GM19397 (cell line): ENCODE measurements at regions not wholly inside any gene's neighbourhood (a gene's known extent, or its start where the extent isn't known, plus 50 kb on each side); places are given as distances from the start of the nearest gene placed in this dataset.
"Not testable (repeated sequence)": the region's sequence is repeated elsewhere in the genome, so short reads cannot be mapped to it uniquely, and the experiment has no call there.

Experiments used
- ATAC-seq: cut with Tn5 transposase; IDR thresholded peaks from one replicate; pipeline ENCODE4 v1.9.1; 2021; ENCODE audit warnings: mild to moderate bottlenecking, moderate library complexity; ENCODE audit not compliant: unreplicated experiment

DNA sequence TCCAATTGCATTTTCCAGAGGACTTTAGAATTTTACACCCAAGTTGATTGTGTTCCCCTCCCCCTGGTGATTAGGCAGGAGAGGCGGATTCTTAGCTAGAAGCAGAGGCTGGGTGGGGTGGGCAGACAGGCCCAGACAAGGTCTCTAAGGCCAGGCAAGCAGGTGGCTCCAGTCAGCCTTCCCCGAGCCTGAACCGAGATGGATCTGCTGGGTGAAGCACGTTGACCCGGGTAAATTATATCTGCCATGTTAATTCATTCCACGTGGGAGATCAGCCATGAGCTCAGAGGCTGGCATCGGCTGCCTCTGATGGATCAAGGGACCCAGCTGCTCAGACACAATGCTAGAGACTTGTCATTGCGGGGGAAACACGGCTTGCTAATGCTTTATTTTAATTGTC, 159.5 kb upstream of the MAFB start:
- ATAC-seq, result no peak

- ATAC-seq, result no peak
These were observed 160.4 kb upstream of the MAFB start for GRCh38 chr20:40849456-40849855.

DNA sequence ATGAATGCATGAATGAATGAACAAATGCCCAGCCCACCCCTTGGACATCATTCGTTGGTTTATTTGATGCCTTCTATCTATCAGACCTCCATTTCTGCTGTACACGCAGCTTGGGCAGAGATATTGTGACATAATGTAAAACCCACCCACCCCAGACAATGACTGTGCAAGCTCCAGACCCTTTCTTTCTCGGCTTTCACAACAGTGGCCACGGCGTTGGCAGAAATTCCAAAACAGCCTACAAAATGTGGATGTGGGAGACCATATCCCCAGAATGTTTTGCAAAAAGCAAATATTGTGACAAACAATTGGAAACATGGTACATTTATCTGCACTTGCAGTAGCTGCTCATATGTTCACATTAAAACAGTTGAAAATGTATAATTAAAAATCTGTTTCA, 162.0 kb upstream of the MAFB start:
- no peak for ATAC-seq

GRCh38 chr20:40855269-40855668, 166.2 kb upstream of the MAFB start:
- ATAC-seq, result no peak

DNA sequence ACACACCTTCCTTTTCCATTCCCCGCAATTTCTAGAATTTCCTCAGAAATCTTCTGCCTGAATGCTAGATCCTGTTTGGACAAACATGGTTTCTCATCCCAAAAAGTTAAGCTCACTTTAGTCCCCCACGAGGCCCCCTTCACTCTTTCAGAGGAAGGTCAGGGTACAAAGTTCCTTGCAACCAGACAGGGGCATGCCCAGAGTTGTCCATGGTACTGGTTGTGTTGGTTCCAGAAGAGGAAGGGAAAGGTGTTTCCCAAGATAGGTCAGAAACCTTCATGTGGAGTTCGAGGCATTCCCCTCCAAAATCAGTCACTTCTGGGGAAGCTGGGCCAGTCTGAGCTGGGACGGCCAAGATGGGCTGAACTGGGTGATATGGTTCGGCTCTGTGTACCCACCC, 167.6 kb upstream of the MAFB start:
- ATAC-seq, result no peak

DNA sequence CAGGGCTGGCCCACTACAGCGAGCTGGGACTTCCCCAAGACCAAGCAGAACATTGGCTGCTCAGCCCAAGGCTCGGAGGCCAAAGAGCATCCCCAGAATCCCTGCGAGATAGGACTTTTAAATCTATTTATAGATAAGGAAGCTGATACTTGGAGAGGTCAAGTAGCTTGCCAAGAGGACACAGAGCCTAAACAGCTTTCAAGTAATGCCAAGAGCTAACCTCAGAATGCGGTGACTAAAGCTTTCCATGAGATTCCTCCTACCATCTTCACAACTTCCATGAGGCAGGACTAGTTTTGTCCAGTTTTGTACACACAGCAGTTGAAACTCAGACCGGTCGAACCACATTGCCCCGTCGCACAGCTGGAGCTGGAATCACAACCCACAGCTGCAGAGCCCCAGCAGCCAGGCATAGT, 168.1 kb upstream of the TOP1 start:
- no peak for ATAC-seq

DNA sequence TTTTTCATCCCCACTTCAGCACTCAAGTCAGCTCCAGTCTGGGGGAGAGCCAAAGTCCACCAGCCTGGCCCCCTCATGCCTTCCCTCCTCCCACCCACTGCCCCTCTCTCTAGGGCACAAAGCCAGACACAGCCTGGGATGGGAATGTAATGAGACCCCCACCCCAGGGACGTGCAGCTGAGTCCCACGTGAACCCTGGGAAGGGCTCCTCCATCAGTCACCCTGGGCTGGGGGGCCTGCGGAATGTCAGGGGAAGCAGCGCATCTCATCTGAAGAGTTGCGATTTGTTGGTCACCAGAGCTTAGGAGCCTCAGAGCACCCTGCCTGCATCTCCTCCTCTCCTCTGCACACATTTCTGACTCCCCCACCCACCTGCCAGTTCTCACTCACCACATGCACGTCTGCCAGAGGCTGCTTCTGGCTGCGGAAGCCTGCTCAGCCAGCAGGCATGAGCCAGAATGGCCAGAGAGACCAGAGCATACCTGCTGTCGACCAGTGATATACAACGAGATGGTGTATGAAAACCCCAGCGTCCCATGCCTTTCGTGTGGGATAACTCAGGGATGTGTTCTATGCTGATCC, 167.1 kb upstream of the TOP1 start:
- ATAC-seq, result no peak

- ATAC-seq, result no peak
These were observed 165.2 kb upstream of the TOP1 start for GRCh38 chr20:40863355-40863919.

DNA sequence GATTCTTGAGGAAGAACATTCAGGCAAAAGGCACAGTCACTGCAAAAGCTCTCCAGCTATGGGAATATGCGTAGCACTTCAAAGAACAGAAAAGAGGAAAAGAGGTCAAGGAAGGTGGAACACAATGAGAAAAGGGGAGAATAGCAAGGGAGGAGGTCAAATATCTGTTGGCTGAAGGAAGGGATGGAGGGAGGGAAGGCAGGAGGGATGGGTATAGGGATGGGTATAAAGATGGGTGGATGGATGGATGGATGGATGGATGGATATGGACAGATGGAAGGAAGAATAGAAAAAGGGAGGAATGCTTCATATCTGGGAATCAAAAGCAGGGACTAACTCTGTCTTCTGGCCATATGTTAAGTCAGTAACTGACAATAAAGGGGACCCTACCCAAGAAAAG, 164.2 kb upstream of the TOP1 start:
- no peak for ATAC-seq

DNA sequence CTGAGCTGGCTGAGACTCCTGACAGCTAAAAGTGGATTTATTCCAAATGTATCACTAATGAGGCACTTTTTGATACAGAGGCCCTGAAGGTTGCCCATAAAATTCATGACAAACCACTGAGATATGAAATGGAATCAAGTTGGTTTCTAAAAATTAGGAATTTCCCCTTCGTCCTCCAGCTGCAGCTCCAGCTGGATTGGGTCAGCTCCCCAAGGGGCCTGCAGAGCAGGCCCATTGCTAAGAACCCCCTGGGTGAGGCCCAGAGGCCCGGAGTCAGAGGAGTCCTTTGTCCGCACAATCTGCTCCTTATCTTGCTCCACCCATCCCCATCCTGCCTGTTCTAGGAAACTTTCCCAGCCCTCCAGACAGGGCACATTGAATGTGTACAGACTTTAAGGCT, 163.5 kb upstream of the TOP1 start:
- no peak for ATAC-seq

DNA sequence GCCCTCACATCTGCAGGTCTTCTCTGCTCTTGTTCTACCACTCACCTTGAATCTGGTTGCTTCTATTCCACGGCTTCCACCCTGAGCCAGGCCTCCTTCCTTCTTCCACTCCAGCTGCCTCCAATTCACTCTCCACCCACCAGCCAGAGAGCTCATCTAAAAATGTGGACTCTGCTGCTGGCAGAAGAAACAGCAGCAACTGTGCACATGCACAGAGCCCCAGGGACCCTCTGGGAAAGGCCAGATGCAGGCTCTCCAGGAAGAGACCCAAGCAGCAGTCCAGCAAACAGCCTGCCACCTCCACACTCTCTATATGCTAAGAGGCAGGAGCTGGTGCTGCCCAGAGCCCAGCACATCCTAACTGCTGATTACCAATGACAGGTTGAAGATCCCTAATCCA, 162.6 kb upstream of the TOP1 start:
- no peak for ATAC-seq

- ATAC-seq, result no peak
These were observed 159.9 kb upstream of the TOP1 start for GRCh38 chr20:40868551-40869217.

DNA sequence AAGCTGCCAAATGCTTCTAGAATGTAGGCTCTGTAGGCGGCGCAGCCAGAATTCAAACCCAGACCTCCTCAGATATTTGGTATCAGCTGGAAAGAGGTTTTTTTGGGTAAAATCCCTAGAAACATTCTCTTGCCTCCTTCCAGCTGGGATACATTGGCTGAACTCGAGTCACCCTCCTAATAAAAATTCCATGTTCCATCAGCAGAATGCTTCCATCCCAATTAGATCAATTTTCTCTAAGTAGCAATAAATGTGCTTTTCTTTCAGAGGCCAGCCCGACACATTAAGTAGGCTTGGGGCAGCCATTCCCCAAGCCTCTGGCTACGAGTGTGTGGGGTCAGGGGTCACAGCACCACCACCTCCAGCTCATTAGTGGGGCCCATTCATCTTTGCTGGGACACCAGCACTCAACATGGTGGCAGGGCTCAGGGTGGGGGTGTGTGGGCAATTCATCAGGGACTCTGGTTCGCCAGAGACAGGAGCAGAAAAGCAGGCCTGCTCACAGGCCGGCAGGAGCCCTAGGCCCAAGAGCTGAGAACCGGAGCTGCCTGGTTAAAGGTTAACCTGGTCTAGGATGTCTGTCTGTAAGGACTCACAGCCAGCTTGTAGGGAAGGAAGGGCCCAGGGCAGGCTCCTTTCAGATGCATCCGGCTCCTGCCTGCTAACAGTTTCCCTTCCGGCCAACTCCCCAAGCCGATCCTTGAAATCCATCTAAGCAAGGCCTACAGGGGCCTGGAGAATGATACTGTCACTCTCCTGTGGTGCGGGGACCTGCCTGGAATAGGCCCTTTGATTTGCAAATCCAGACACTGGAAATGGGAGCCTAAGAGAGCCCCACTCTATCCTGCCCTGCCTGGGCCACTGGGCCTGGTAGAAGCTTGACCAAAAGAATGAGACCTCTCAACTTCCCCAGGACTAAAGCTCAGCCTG, 159.1 kb upstream of the TOP1 start:
- ATAC-seq, result no peak

- ATAC-seq, result no peak
These were observed 153.2 kb upstream of the TOP1 start for GRCh38 chr20:40875116-40876085.

DNA sequence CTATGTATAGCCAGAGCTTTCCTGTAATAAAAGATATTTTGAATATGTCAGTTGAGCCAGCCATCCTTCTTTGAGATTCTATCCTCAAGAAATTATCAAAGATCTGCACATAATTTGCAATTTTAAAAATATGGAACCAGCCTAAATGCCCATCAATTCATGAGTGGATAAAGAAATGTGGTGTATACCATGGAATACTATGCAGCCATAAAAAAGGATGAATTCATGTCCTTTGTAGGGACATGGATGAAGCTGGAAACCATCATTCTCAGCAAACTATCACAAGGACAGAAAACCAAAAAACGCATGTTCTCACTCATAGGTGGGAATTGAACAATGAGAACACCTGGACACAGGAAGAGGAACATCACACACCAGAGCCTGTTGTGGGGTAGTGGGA, 150.5 kb upstream of the TOP1 start:
- ATAC-seq, result not testable (repeated sequence)

- no peak for ATAC-seq
These were observed 148.4 kb upstream of the TOP1 start for GRCh38 chr20:40880063-40880728.

GRCh38 chr20:40880729-40881109, 147.9 kb upstream of the TOP1 start:
- no peak for ATAC-seq

DNA sequence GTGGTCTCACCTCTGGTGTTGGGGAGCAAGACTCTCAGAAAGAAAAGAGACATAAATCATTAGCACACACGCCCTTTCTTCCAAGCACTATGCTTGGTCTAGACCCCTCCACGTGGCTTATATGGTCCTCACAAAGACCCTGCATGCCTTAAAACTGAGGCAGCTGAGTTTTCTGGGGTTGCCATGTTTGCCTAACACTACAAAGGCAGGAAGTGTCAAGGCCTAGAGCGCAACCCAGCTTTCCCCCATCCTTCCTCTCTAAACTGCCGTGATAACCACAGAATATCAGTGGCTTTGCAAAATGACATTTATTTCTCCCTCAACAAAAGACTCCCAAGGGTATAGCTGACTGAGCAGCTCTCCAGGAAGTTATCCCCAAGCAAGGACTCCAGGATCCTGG, 146.5 kb upstream of the TOP1 start:
- ATAC-seq, result no peak

GRCh38 chr20:40883097-40883496, 145.5 kb upstream of the TOP1 start:
- ATAC-seq, result no peak

- ATAC-seq, result no peak
These were observed 141.5 kb upstream of the TOP1 start for GRCh38 chr20:40887105-40887504.
